Upper lobe of right lung (tissue), 1 donor: ENCODE measurements at regions not wholly inside any gene's neighbourhood (a gene's known extent, or its start where the extent isn't known, plus 50 kb on each side); places are given as distances from the start of the nearest gene placed in this dataset.

Source experiments
- ATAC-seq: fragments of 200-7000 bp; cut with Tn5 transposase; one replicate; pipeline ENCODE4 v1.9.1; 2020; ENCODE audit warnings: mild to moderate bottlenecking, moderate library complexity
- DNase-seq: peaks from one replicate; pipeline ENCODE4 v3.0.0-alpha.2; 2020
- H3K27ac ChIP-seq: fragments of 200-600 bp; one replicate; pipeline ENCODE4 v1.8.0; 2022
- H3K27me3 ChIP-seq: fragments of 200-600 bp; one replicate; pipeline ENCODE4 v1.8.0; 2022; ENCODE audit warnings: mild to moderate bottlenecking
- H3K36me3 ChIP-seq: fragments of 200-600 bp; one replicate; pipeline ENCODE4 v1.8.0; 2022
- H3K4me1 ChIP-seq: fragments of 200-600 bp; one replicate; pipeline ENCODE4 v1.8.0; 2022
- H3K4me3 ChIP-seq: fragments of 200-600 bp; one replicate; pipeline ENCODE4 v1.8.0; 2022; ENCODE audit warnings: mild to moderate bottlenecking
- H3K9me3 ChIP-seq: fragments of 200-600 bp; one replicate; pipeline ENCODE4 v1.8.0; 2022
- intact Hi-C: fragments of 100-400 bp; cut with DNase I; formaldehyde crosslinking; loops from one replicate; pipeline ENCODE4 v1.11.0; 2022
- TF ChIP-seq, protein P1 (sequence below): fragments of 200-600 bp; IDR thresholded peaks from one replicate; pipeline ENCODE4 v1.8.0; 2022; ENCODE audit warnings: antibody characterized with exemption
- donor health status: DM: no; HTN: yes; CAD: no; lungs with severe emphysema.

DNA sequence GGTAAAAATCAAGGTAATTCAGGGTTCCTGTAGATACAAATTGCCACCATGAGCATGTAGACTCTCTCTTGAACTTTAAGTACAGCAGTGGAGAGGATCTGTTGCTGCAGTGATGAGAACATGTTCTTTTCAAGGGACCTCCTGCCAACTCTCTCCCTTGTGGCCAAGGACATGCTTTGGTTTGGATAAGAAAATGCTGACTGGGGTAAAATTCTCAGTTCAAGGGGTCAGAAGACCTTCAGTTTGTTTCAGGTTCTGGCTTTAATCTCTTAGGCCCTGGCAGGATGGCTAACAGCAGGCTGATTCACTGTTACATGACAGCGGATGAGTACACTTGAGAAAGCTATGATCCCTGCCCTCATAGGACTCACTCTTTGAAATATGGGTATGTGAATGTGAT, 299.2 kb upstream of the NMUR2 start:
- no peak for DNase-seq
- intact Hi-C loops = no loop called here

DNA sequence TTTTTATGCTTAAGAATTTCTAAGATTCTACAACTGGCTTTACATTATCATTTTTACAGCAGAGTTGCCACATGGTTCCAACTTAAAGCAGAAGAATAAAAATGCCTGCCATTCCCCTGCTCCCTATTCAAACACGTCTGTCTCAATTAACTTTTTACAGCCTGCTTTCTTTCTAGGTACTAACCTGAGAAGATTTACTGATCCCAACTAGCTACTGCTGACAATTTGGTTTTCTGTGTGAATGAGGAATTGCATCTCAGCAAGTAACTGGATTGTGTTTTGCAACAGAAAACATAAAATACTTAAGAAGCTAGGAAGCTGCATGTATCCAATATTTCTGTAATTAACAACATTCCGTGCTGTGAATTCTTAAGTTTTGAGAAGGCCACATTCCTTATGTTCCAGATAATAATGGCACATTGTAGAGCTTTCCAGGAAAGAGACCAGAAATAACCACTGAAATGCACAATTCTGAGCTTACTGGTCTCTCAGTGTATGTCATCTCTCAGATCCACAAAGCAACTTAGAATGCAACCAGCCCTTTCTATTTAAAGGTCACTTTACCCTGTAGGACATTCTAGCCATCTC, 306.8 kb upstream of the NMUR2 start:
- ATAC-seq = no peak

More for the DNA sequence above, 299.2 kb upstream of the NMUR2 start:
- Histone ChIP-seq H3K27me3 (no peaks in the 10 kb centered on the region), H3K36me3 (no peaks in the 10 kb centered on the region), H3K4me1 (no peaks in the 10 kb centered on the region), H3K4me3 (no peak overlapping the region), H3K27ac (no peak overlapping the region), H3K9me3 (no peaks in the 10 kb centered on the region)
- no peak for ATAC-seq
- TF ChIP-seq, protein P1, sequence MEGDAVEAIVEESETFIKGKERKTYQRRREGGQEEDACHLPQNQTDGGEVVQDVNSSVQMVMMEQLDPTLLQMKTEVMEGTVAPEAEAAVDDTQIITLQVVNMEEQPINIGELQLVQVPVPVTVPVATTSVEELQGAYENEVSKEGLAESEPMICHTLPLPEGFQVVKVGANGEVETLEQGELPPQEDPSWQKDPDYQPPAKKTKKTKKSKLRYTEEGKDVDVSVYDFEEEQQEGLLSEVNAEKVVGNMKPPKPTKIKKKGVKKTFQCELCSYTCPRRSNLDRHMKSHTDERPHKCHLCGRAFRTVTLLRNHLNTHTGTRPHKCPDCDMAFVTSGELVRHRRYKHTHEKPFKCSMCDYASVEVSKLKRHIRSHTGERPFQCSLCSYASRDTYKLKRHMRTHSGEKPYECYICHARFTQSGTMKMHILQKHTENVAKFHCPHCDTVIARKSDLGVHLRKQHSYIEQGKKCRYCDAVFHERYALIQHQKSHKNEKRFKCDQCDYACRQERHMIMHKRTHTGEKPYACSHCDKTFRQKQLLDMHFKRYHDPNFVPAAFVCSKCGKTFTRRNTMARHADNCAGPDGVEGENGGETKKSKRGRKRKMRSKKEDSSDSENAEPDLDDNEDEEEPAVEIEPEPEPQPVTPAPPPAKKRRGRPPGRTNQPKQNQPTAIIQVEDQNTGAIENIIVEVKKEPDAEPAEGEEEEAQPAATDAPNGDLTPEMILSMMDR = no peak

DNA sequence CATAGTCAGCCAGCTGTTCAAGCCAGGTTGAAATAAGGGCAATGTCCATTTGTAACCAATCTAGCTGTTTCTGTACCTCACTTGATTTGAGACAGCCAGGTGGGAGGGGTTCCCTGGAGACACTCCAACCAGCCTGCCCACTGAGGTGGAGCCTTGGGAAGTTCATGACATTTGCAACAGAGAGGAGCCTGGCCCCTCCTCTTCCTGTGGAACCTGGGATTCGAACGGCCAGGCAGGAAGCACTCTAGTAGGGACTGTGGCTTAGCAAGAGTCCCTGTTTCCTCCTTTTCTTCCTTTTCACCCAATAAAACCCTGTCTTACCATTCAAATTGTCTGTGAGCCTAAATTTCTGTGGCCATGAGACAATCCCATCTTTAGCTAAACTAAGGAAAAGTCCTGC, 312.3 kb upstream of the NMUR2 start:
- Histone ChIP-seq H3K27me3 (no peaks in the 10 kb centered on the region), H3K4me1 (no peaks in the 10 kb centered on the region)
- TF ChIP-seq, protein P1 = no peak

More for the DNA sequence above, 306.8 kb upstream of the NMUR2 start:
- no peaks in the 10 kb centered on the region for H3K4me1 ChIP-seq
- H3K27ac ChIP-seq = no peak overlapping the region
- no peaks in the 10 kb centered on the region for H3K36me3 ChIP-seq
- H3K27me3 ChIP-seq = no peaks in the 10 kb centered on the region
- no peaks in the 10 kb centered on the region for H3K9me3 ChIP-seq
- TF ChIP-seq, protein P1 = no peak
- no peak for DNase-seq
- intact Hi-C loops = no loop called here
- H3K4me3 ChIP-seq = no peak overlapping the region

DNA sequence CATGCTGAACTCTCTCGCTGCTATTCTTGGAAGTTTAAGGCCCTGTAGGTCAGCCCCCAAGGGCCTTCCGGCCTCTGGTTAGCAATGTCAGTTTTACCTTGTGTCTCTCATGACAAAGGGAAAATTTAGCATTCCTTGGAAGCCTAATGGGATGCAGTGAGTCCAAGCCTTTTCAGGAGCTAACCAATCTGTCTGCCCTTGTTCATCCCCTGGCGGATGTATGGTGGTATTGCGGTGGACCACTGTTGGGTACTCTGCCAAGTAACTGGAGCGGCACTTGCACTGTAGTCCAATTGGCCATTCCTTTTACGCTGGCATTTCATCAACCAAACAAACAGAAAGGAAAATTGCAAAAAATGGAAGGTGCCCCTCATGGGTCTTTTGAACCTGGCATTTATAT, 318.4 kb upstream of the NMUR2 start:
- intact Hi-C loops = no loop called here

More for the DNA sequence above, 312.3 kb upstream of the NMUR2 start:
- Histone ChIP-seq H3K9me3 (no peaks in the 10 kb centered on the region), H3K36me3 (no peaks in the 10 kb centered on the region), H3K27ac (no peak overlapping the region), H3K4me3 (no peak overlapping the region)
- DNase-seq (no peak), ATAC-seq (no peak)
- intact Hi-C loops = no loop called here

DNA sequence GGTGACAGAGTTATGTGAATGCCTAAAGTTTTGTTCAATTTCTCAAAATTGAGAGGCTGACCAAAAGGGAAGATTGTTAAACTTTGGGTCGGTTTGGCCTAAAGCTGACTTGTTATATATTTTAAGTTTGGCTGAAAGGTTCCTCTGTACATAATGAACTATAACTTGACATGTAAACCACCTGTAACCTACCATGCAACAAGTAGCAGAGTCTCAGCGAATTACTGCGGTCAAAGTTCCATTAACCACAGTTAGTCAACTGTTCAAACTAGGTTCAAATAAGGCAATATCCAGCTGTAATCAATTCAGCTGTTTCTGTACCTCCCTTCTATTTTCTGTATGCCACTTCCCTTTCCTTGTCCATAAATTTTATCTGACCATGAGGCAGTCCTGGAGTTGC, 325.1 kb upstream of the NMUR2 start:
- no peak for ATAC-seq

More for the DNA sequence above, 318.4 kb upstream of the NMUR2 start:
- Histone ChIP-seq H3K9me3 (no peaks in the 10 kb centered on the region), H3K36me3 (no peaks in the 10 kb centered on the region), H3K27ac (no peak overlapping the region), H3K27me3 (no peaks in the 10 kb centered on the region), H3K4me3 (no peak overlapping the region), H3K4me1 (no peaks in the 10 kb centered on the region)
- DNase-seq = no peak
- TF ChIP-seq, protein P1 = no peak
- ATAC-seq = no peak

More for the DNA sequence above, 325.1 kb upstream of the NMUR2 start:
- H3K27ac ChIP-seq = no peak overlapping the region
- intact Hi-C loops = no loop called here
- no peaks in the 10 kb centered on the region for H3K27me3 ChIP-seq
- no peaks in the 10 kb centered on the region for H3K36me3 ChIP-seq
- DNase-seq = no peak
- no peak overlapping the region for H3K4me3 ChIP-seq
- no peaks in the 10 kb centered on the region for H3K4me1 ChIP-seq
- TF ChIP-seq, protein P1 = no peak
- H3K9me3 ChIP-seq = no peaks in the 10 kb centered on the region
